Sigmoid colon (tissue), 6 donors: ENCODE measurements at regions not wholly inside any gene's neighbourhood (a gene's known extent, or its start where the extent isn't known, plus 50 kb on each side); places are given as distances from the start of the nearest gene placed in this dataset.

Source experiments
- DNase-seq: peaks from one replicate; pipeline ENCODE4 v3.0.0-alpha.2; 2019
- H3K27ac ChIP-seq, 4 donors: fragments of 200-600 bp; sonication (generic); one replicate each; pipeline ENCODE4 v1.5.1; 2016 to 2019; ENCODE audit warnings: mild to moderate bottlenecking in 1 of 4
- H3K27me3 ChIP-seq, 3 donors: fragments of 200-600 bp; sonication (generic); one replicate each; pipeline ENCODE4 v1.5.1; 2019; ENCODE audit warnings: mild to moderate bottlenecking in 1 of 3
- H3K36me3 ChIP-seq, 4 donors: fragments of 200-600 bp; sonication (generic); one replicate each; pipeline ENCODE4 v1.5.1; 2016 to 2019
- H3K4me1 ChIP-seq, 4 donors: fragments of 200-600 bp; sonication (generic); one replicate each; pipeline ENCODE4 v1.5.1; 2017 to 2019
- H3K4me3 ChIP-seq, 4 donors: fragments of 200-600 bp; sonication (generic); one replicate each; pipeline ENCODE4 v1.5.1; 2017 to 2019; ENCODE audit warnings: mild to moderate bottlenecking in 2 of 4, moderate library complexity in 1 of 4
- H3K9me3 ChIP-seq, 4 donors: fragments of 200-600 bp in 3 of 4; sonication (generic) in 3 of 4; one replicate each; pipeline versions ENCODE4 v1.5.1 to v1.6.1; 2013 to 2019
- EP300 ChIP-seq, 4 donors: sonication (generic); formaldehyde crosslinking; IDR thresholded peaks; one replicate each; pipeline ENCODE4 v1.6.1; 2017; ENCODE audit warnings: antibody characterized with exemption in 4 of 4
- POLR2A ChIP-seq, 2 donors: fragments of 450-650 bp; IDR thresholded peaks; one replicate each; pipeline ENCODE4 v1.6.1; 2016; ENCODE audit warnings: antibody characterized with exemption in 2 of 2, mild to moderate bottlenecking in 2 of 2, moderate library complexity in 2 of 2
- POLR2AphosphoS5 ChIP-seq, 4 donors: sonication (generic); formaldehyde crosslinking; IDR thresholded peaks; one replicate each; pipeline ENCODE4 v1.6.1; 2017; ENCODE audit warnings: antibody characterized with exemption in 4 of 4
- WGBS, 2 donors: extraction: QIAGEN DNeasy Blood & Tissue Kit; methylation state at CpG; one replicate each; pipeline ENCODE4 v1.1.7; 2013; 5-methylcytosine and 5-hydroxymethylcytosine counted together
- intact Hi-C: fragments of 100-400 bp; cut with DNase I; formaldehyde crosslinking; loops from one replicate; pipeline ENCODE4 v1.15.1; 2023
- TF ChIP-seq, protein P1 (sequence below), 4 experiments: fragments of 450-650 bp in 3 of 4; fragments of 200-600 bp in 1 of 4; IDR thresholded peaks; one replicate each; pipeline ENCODE4 v1.5.1; 2016 to 2019; ENCODE audit warnings: antibody characterized with exemption in 4 of 4, mild to moderate bottlenecking in 3 of 4, moderate library complexity in 2 of 4
- donor health status: healthy with polysubstance abuse.
- donor health status: healthy.

DNA sequence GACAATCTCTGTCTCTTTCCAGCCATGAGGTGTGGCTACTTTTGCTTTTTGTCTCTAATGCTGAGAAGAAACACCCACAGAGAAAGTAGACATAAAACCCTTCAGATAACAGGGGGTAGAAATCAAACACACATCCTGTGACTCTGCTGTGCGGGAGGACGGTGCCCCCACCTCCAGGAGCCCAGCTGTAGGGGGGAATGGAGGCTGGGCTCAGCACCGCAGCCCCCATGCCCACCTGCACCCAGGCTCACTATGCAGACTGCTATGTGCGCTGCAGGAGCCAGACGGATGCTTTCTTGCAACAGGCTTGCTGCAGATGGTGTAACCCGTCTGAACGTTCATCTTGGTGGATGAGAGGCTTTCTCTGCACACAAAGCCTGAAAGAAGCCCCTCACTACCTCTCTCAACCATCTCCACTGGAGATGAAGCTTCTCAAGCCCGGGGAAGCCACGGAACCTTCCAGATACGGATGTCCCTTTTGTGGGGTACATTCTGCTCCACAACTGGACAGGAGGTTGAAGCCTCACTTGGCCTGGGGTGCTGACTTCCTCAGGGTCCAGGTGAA lies 207.2 kb downstream of the GADD45G start:
- intact Hi-C loops: no loop called here
- 85 to 89% methylated on average over 10 of the region's 10 CpGs for WGBS, 2 donors
- TF ChIP-seq, protein P1, sequence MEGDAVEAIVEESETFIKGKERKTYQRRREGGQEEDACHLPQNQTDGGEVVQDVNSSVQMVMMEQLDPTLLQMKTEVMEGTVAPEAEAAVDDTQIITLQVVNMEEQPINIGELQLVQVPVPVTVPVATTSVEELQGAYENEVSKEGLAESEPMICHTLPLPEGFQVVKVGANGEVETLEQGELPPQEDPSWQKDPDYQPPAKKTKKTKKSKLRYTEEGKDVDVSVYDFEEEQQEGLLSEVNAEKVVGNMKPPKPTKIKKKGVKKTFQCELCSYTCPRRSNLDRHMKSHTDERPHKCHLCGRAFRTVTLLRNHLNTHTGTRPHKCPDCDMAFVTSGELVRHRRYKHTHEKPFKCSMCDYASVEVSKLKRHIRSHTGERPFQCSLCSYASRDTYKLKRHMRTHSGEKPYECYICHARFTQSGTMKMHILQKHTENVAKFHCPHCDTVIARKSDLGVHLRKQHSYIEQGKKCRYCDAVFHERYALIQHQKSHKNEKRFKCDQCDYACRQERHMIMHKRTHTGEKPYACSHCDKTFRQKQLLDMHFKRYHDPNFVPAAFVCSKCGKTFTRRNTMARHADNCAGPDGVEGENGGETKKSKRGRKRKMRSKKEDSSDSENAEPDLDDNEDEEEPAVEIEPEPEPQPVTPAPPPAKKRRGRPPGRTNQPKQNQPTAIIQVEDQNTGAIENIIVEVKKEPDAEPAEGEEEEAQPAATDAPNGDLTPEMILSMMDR (IDR thresholded peaks at IDR 0.05): no peak
- TF ChIP-seq POLR2A (IDR thresholded peaks at IDR 0.05): no peak
- no peak for TF ChIP-seq EP300 (IDR thresholded peaks at IDR 0.05)
- no peak for TF ChIP-seq POLR2AphosphoS5 (IDR thresholded peaks at IDR 0.05)
- Histone ChIP-seq H3K27me3 (no peaks in the 10 kb centered on the region), H3K4me1 (peaks cover 0 to 41% (median 19%) of the 10 kb centered on the region in 4 donors), H3K4me3 (no peak overlapping the region), H3K27ac (no peak overlapping the region), H3K36me3 (no peaks in the 10 kb centered on the region), H3K9me3 (no peaks in the 10 kb centered on the region)
- DNase-seq: no peak

DNA sequence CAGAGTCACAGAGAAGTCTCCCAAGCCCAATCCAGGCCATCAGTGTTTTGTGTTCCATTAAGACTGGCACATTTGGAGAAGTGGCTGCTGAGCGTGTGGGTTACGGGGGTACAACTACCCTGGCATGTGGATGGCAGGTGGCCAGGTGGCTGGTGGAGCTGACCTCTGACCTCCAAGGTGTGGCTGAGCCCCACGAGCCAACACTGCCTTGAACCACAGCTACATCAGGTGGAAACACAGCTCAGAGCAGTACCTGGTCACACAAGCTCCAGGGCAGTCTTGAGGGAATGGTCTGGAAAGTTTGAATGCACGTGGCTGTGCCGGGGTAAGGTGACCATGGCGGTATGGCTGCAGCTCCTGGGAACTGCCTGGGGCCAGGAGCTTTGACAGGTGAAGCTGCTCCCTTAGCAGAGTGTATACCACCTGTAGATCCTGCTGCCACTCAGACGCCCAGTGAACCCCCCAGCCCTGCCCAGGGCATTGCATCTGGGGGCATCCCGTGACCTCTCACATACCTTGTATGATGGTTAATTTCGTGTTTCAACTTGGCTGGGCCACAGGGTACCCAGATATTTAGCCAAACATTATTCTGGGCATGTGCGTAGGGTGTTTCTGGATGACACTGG lies 207.9 kb downstream of the GADD45G start:
- H3K4me1 ChIP-seq: peaks cover 0 to 46% (median 21%) of the 10 kb centered on the region in 4 donors
- TF ChIP-seq POLR2A (IDR thresholded peaks at IDR 0.05) (no peak), EP300 (IDR thresholded peaks at IDR 0.05) (no peak), POLR2AphosphoS5 (IDR thresholded peaks at IDR 0.05) (no peak)
- TF ChIP-seq, protein P1 (IDR thresholded peaks at IDR 0.05): no peak
- no peaks in the 10 kb centered on the region for H3K27me3 ChIP-seq
- no peak for DNase-seq
- 70 to 88% methylated on average over 10 of the region's 10 CpGs for WGBS, 2 donors
- H3K27ac ChIP-seq: no peak overlapping the region
- H3K36me3 ChIP-seq: no peaks in the 10 kb centered on the region
- no peaks in the 10 kb centered on the region for H3K9me3 ChIP-seq
- intact Hi-C loops: no loop called here
- H3K4me3 ChIP-seq: no peak overlapping the region

GRCh38 chr9:89813482-89813881 lies 208.7 kb downstream of the GADD45G start:
- H3K4me1 ChIP-seq: peaks cover 0 to 46% (median 21%) of the 10 kb centered on the region in 4 donors

GRCh38 chr9:89814340-89815040 lies 209.7 kb downstream of the GADD45G start:
- Histone ChIP-seq H3K27ac (no peak overlapping the region), H3K9me3 (no peaks in the 10 kb centered on the region), H3K27me3 (no peaks in the 10 kb centered on the region), H3K4me3 (no peak overlapping the region), H3K36me3 (no peaks in the 10 kb centered on the region), H3K4me1 (peaks cover 0 to 46% (median 21%) of the 10 kb centered on the region in 4 donors)
- intact Hi-C loops: no loop called here
- no peak for TF ChIP-seq POLR2A (IDR thresholded peaks at IDR 0.05)
- peak in 1 of 4 donors; percentile 12 for TF ChIP-seq POLR2AphosphoS5 (IDR thresholded peaks at IDR 0.05)
- no peak for DNase-seq
- WGBS, 2 donors: 49 to 74% methylated on average over 9 of the region's 9 CpGs

More at GRCh38 chr9:89813482-89813881, 208.7 kb downstream of the GADD45G start:
- TF ChIP-seq, protein P1 (IDR thresholded peaks at IDR 0.05): no peak
- no peak for TF ChIP-seq POLR2A (IDR thresholded peaks at IDR 0.05)
- no peak for TF ChIP-seq EP300 (IDR thresholded peaks at IDR 0.05)
- TF ChIP-seq POLR2AphosphoS5 (IDR thresholded peaks at IDR 0.05): no peak
- Histone ChIP-seq H3K4me3 (no peak overlapping the region), H3K27ac (no peak overlapping the region), H3K27me3 (no peaks in the 10 kb centered on the region), H3K9me3 (no peaks in the 10 kb centered on the region), H3K36me3 (no peaks in the 10 kb centered on the region)
- intact Hi-C loops: no loop called here
- 92 to 94% methylated on average over 5 of the region's 5 CpGs for WGBS, 2 donors
- no peak for DNase-seq
